K562 (cell line): ENCODE measurements at regions not wholly inside any gene's neighbourhood (a gene's known extent, or its start where the extent isn't known, plus 50 kb on each side); places are given as distances from the start of the nearest gene placed in this dataset.

ENCODE experiments used
- ATF1 ChIP-seq, 2 experiments: fragments of 450-650 bp in 1 of 2; IDR thresholded peaks; 2 replicates each; pipeline ENCODE4 v1.6.1; 2016; ENCODE audit warnings: missing compliant biosample characterization in 1 of 2, missing genetic modification characterization in 1 of 2
- EWSR1 ChIP-seq: fragments of 450-650 bp; IDR thresholded peaks from 2 replicates; pipeline ENCODE4 v1.6.1; 2018; ENCODE audit warnings: borderline replicate concordance, mild to moderate bottlenecking, low read depth, moderate library complexity; ENCODE audit not compliant: partially characterized antibody
- FOXA3 ChIP-seq, 2 experiments: fragments of 450-650 bp in 1 of 2; sonication (generic) in 1 of 2; formaldehyde crosslinking; IDR thresholded peaks in 1 of 2; conservative IDR thresholded peaks in 1 of 2; 2 replicates each; pipeline versions ENCODE4 v1.4.0 to v1.8.0; 2020 to 2022; ENCODE audit warnings: mild to moderate bottlenecking in 2 of 2, missing genetic modification reagents in 1 of 2
- LARP7 ChIP-seq: fragments of 450-650 bp; IDR thresholded peaks from 2 replicates; pipeline ENCODE4 v1.6.1; 2016
- MTF1 ChIP-seq: fragments of 250-450 bp; sonication (Bioruptor Pico); IDR thresholded peaks from 2 replicates; pipeline ENCODE4 v1.9.0; 2021; ENCODE audit warnings: moderate library complexity, mild to moderate bottlenecking, inconsistent platforms, borderline replicate concordance
- MYBL2 ChIP-seq, 2 experiments: fragments of 450-650 bp in 1 of 2; sonication (generic) in 1 of 2; formaldehyde crosslinking in 1 of 2; IDR thresholded peaks; 2 replicates each; pipeline versions ENCODE4 v1.6.1 to v1.8.1; 2017 to 2022; ENCODE audit warnings: borderline replicate concordance in 1 of 2, inconsistent platforms in 1 of 2, low read depth in 1 of 2, mild to moderate bottlenecking in 1 of 2, missing genetic modification reagents in 1 of 2, moderate library complexity in 1 of 2
- PML ChIP-seq: IDR thresholded peaks from 2 replicates; pipeline ENCODE4 v1.6.1; 2012; ENCODE audit warnings: low read length, inconsistent platforms
- POLR2G ChIP-seq: fragments of 200-400 bp; formaldehyde crosslinking; IDR thresholded peaks from 2 replicates; pipeline ENCODE4 v1.6.1; 2017; ENCODE audit warnings: low read depth, mild to moderate bottlenecking, antibody characterized with exemption, low read length, moderate library complexity
- RBM39 ChIP-seq: fragments of 200-400 bp; formaldehyde crosslinking; optimal IDR thresholded peaks from 2 replicates; pipeline ENCODE3; 2018; ENCODE audit warnings: low read depth, low read length
- TF ChIP-seq, protein P1 (sequence below), 2 experiments: fragments of 450-650 bp; conservative IDR thresholded peaks; 2 replicates each; pipeline ENCODE4 v1.6.1; 2017; ENCODE audit warnings: mild to moderate bottlenecking in 2 of 2, moderate library complexity in 2 of 2
- TF ChIP-seq, protein P2 (sequence below): sonication (generic); formaldehyde crosslinking; IDR thresholded peaks from 2 replicates; pipeline ENCODE4 v1.8.1; 2023; ENCODE audit warnings: missing genetic modification reagents, mild to moderate bottlenecking, borderline replicate concordance
- TF ChIP-seq, protein P3 (sequence below), 2 experiments: fragments of 450-650 bp; IDR thresholded peaks; 2 replicates each; pipeline ENCODE4 v1.6.1; 2016

DNA sequence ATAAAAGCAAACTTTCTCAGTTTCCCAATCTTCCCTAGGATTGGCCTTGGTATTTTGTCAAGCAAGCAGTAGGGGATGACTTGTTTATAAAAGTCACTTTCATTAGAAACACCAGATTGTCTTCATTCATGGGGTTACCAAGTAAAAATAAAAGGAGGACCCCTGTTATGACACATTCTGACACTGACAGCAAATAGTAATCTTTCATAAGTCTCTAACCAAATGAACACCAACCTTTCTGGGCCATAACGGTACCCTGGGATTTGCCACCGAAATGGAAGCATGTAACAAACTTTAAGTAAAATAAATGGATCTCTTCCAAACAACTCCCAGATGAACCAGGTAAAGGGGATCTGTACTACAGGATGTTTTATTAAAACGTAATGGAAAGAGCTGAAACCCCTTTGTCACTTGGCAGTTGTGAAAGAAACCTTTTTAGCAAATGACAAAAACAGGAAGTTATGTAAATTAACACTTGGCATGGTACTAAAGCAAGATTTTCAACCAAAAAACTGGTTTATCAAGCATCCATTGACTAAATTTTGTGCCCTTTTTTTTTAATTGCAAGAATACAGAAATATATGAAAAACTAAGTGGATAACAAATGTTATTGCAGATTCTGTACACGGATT, 335.6 kb downstream of the RBM26 start (continued):
- TF ChIP-seq FOXA3 (CRISPR knock-in tag; conservative IDR thresholded peaks at IDR 0.05 in 1 of 2, IDR thresholded peaks at IDR 0.05 in 1 of 2) (no peak), MTF1 (no peak), POLR2G (no peak), LARP7 (no peak), PML (no peak), EWSR1 (no peak), ATF1 (CRISPR knock-in tag; IDR thresholded peaks at IDR 0.05) (no peak), ATF1 (tag; IDR thresholded peaks at IDR 0.05) (no peak), RBM39 (no peak), MYBL2 (IDR thresholded peaks at IDR 0.05; ENCODE audit: low read depth) (no peak), MYBL2 (CRISPR knock-in tag; IDR thresholded peaks at IDR 0.05; ENCODE audit: borderline replicate concordance) (no peak)
- TF ChIP-seq, protein P1, sequence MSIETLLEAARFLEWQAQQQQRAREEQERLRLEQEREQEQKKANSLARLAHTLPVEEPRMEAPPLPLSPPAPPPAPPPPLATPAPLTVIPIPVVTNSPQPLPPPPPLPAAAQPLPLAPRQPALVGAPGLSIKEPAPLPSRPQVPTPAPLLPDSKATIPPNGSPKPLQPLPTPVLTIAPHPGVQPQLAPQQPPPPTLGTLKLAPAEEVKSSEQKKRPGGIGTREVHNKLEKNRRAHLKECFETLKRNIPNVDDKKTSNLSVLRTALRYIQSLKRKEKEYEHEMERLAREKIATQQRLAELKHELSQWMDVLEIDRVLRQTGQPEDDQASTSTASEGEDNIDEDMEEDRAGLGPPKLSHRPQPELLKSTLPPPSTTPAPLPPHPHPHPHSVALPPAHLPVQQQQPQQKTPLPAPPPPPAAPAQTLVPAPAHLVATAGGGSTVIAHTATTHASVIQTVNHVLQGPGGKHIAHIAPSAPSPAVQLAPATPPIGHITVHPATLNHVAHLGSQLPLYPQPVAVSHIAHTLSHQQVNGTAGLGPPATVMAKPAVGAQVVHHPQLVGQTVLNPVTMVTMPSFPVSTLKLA (conservative IDR thresholded peaks at IDR 0.05): no peak
- TF ChIP-seq, protein P2, sequence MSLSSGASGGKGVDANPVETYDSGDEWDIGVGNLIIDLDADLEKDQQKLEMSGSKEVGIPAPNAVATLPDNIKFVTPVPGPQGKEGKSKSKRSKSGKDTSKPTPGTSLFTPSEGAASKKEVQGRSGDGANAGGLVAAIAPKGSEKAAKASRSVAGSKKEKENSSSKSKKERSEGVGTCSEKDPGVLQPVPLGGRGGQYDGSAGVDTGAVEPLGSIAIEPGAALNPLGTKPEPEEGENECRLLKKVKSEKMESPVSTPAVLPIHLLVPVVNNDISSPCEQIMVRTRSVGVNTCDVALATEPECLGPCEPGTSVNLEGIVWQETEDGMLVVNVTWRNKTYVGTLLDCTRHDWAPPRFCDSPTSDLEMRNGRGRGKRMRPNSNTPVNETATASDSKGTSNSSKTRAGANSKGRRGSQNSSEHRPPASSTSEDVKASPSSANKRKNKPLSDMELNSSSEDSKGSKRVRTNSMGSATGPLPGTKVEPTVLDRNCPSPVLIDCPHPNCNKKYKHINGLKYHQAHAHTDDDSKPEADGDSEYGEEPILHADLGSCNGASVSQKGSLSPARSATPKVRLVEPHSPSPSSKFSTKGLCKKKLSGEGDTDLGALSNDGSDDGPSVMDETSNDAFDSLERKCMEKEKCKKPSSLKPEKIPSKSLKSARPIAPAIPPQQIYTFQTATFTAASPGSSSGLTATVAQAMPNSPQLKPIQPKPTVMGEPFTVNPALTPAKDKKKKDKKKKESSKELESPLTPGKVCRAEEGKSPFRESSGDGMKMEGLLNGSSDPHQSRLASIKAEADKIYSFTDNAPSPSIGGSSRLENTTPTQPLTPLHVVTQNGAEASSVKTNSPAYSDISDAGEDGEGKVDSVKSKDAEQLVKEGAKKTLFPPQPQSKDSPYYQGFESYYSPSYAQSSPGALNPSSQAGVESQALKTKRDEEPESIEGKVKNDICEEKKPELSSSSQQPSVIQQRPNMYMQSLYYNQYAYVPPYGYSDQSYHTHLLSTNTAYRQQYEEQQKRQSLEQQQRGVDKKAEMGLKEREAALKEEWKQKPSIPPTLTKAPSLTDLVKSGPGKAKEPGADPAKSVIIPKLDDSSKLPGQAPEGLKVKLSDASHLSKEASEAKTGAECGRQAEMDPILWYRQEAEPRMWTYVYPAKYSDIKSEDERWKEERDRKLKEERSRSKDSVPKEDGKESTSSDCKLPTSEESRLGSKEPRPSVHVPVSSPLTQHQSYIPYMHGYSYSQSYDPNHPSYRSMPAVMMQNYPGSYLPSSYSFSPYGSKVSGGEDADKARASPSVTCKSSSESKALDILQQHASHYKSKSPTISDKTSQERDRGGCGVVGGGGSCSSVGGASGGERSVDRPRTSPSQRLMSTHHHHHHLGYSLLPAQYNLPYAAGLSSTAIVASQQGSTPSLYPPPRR (CRISPR knock-in tag): no peak
- TF ChIP-seq, protein P3, sequence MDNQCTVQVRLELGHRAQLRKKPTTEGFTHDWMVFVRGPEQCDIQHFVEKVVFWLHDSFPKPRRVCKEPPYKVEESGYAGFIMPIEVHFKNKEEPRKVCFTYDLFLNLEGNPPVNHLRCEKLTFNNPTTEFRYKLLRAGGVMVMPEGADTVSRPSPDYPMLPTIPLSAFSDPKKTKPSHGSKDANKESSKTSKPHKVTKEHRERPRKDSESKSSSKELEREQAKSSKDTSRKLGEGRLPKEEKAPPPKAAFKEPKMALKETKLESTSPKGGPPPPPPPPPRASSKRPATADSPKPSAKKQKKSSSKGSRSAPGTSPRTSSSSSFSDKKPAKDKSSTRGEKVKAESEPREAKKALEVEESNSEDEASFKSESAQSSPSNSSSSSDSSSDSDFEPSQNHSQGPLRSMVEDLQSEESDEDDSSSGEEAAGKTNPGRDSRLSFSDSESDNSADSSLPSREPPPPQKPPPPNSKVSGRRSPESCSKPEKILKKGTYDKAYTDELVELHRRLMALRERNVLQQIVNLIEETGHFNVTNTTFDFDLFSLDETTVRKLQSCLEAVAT (IDR thresholded peaks at IDR 0.05): no peak
- TF ChIP-seq, all 486 proteins: peak for 0
